A673 (cell line): ENCODE measurements at regions not wholly inside any gene's neighbourhood (a gene's known extent, or its start where the extent isn't known, plus 50 kb on each side); places are given as distances from the start of the nearest gene placed in this dataset.

Source experiments
- CTCF ChIP-seq: fragments of 300-800, 200-600 bp; sonication (generic); conservative IDR thresholded peaks from 2 replicates; pipeline ENCODE4 v1.5.1; 2017; ENCODE audit warnings: low read depth, mild to moderate bottlenecking, antibody characterized with exemption, low read length, moderate library complexity, mixed read lengths
- EZH2 ChIP-seq: fragments of 200-600 bp; sonication (generic); IDR thresholded peaks from 2 replicates; pipeline ENCODE4 v1.6.1; 2017; ENCODE audit warnings: borderline replicate concordance, low read depth, mild to moderate bottlenecking, mixed read lengths, antibody characterized with exemption, low read length; ENCODE audit not compliant: poor library complexity, severe bottlenecking

GRCh38 chr13:31945202-31945961 is 86.2 kb upstream of the FRY start:
- TF ChIP-seq CTCF: no peak
- no peak for TF ChIP-seq EZH2
